Stimulated activated effector memory CD8-positive, alpha-beta T cell treated with anti-CD3 and anti-CD28 coated beads, Interleukin-12 subunit alpha, Interleukin-12 subunit beta, amount 100 ng/mL, for 72 hours (primary cell): ENCODE measurements at regions not wholly inside any gene's neighbourhood (a gene's known extent, or its start where the extent isn't known, plus 50 kb on each side); places are given as distances from the start of the nearest gene placed in this dataset.
"Not testable (repeated sequence)": the region's sequence is repeated elsewhere in the genome, so short reads cannot be mapped to it uniquely, and the experiment has no call there.

Experiments used
- ATAC-seq: fragments of 150-1000 bp; cut with Tn5 transposase; 2 replicates; pipeline ENCODE4 v1.10.0; 2021
- DNase-seq, 2 donors: peaks; one replicate each; pipeline ENCODE4 v3.0.0; 2021 to 2022; ENCODE audit warnings: low spot score in 2 of 2
- H3K27ac Mint-ChIP-seq: one replicate; pipeline ENCODE4 v1.8.0; 2022; ENCODE audit warnings: mild to moderate bottlenecking, mixed read lengths
- H3K36me3 Mint-ChIP-seq: one replicate; pipeline ENCODE4 v1.8.0; 2022; ENCODE audit warnings: mild to moderate bottlenecking, mixed read lengths
- H3K4me1 Mint-ChIP-seq: one replicate; pipeline ENCODE4 v1.8.0; 2022; ENCODE audit warnings: mixed read lengths
- H3K4me3 Mint-ChIP-seq: one replicate; pipeline ENCODE4 v1.8.0; 2022; ENCODE audit warnings: mild to moderate bottlenecking, mixed read lengths
- H3K9me3 Mint-ChIP-seq: one replicate; pipeline ENCODE4 v1.8.0; 2022; ENCODE audit warnings: mixed read lengths

GRCh38 chr2:234256516-234256915 is 206.0 kb downstream of the SPP2 start:
- H3K4me1 Mint-ChIP-seq = peaks cover 9% of the 10 kb centered on the region
- H3K9me3 Mint-ChIP-seq = no peaks in the 10 kb centered on the region
- DNase-seq = no peak
- H3K36me3 Mint-ChIP-seq = no peaks in the 10 kb centered on the region
- no peak for ATAC-seq
- no peak overlapping the region for H3K27ac Mint-ChIP-seq
- H3K4me3 Mint-ChIP-seq = no peak overlapping the region

- H3K36me3 Mint-ChIP-seq = no peaks in the 10 kb centered on the region
- peak overlapping the region; percentile 41 for H3K27ac Mint-ChIP-seq
- no peaks in the 10 kb centered on the region for H3K9me3 Mint-ChIP-seq
- peaks cover 9% of the 10 kb centered on the region for H3K4me1 Mint-ChIP-seq
- DNase-seq = no peak
- no peak overlapping the region for H3K4me3 Mint-ChIP-seq
- no peak for ATAC-seq
Measured at GRCh38 chr2:234254783-234255521, 204.4 kb downstream of the SPP2 start.

- Mint-ChIP-seq H3K4me1 (peaks cover 2% of the 10 kb centered on the region), H3K4me3 (no peak overlapping the region), H3K36me3 (no peaks in the 10 kb centered on the region), H3K9me3 (no peaks in the 10 kb centered on the region), H3K27ac (peak overlapping the region; percentile 26)
- ATAC-seq = no peak
- no peak for DNase-seq
Measured at GRCh38 chr2:234252772-234253171, 202.3 kb downstream of the SPP2 start.

- ATAC-seq (no peak), DNase-seq (no peak)
- Mint-ChIP-seq H3K27ac (no peak overlapping the region), H3K4me3 (no peak overlapping the region), H3K9me3 (no peaks in the 10 kb centered on the region), H3K4me1 (no peaks in the 10 kb centered on the region), H3K36me3 (no peaks in the 10 kb centered on the region)
Measured at GRCh38 chr2:234251326-234252271, 201.1 kb downstream of the SPP2 start.

- Mint-ChIP-seq H3K9me3 (no peaks in the 10 kb centered on the region), H3K4me1 (no peaks in the 10 kb centered on the region), H3K27ac (no peak overlapping the region), H3K36me3 (no peaks in the 10 kb centered on the region), H3K4me3 (no peak overlapping the region)
- DNase-seq (no peak), ATAC-seq (no peak)
Measured at GRCh38 chr2:234250926-234251325, 200.4 kb downstream of the SPP2 start.

- H3K36me3 Mint-ChIP-seq = no peaks in the 10 kb centered on the region
- DNase-seq (no peak), ATAC-seq (no peak)
- H3K4me3 Mint-ChIP-seq = no peak overlapping the region
- H3K4me1 Mint-ChIP-seq = no peaks in the 10 kb centered on the region
- no peaks in the 10 kb centered on the region for H3K9me3 Mint-ChIP-seq
- no peak overlapping the region for H3K27ac Mint-ChIP-seq
Measured at GRCh38 chr2:234249873-234250272, 199.4 kb downstream of the SPP2 start.

- no peak for DNase-seq
- no peaks in the 10 kb centered on the region for H3K9me3 Mint-ChIP-seq
- ATAC-seq = no peak
Measured at GRCh38 chr2:234249034-234249735, 198.7 kb downstream of the SPP2 start.

GRCh38 chr2:234248213-234248710 is 197.8 kb downstream of the SPP2 start:
- H3K4me3 Mint-ChIP-seq, H3K9me3 Mint-ChIP-seq, H3K36me3 Mint-ChIP-seq, H3K27ac Mint-ChIP-seq, H3K4me1 Mint-ChIP-seq, ATAC-seq, DNase-seq: not testable (repeated sequence)

More at GRCh38 chr2:234249034-234249735, 198.7 kb downstream of the SPP2 start:
- Mint-ChIP-seq H3K4me3 (no peak overlapping the region), H3K4me1 (no peaks in the 10 kb centered on the region), H3K36me3 (no peaks in the 10 kb centered on the region), H3K27ac (no peak overlapping the region)

GRCh38 chr2:234247453-234248180 is 197.1 kb downstream of the SPP2 start:
- Mint-ChIP-seq H3K4me3 (no peak overlapping the region), H3K9me3 (no peaks in the 10 kb centered on the region), H3K27ac (no peak overlapping the region), H3K4me1 (peaks cover 6% of the 10 kb centered on the region), H3K36me3 (no peaks in the 10 kb centered on the region)
- ATAC-seq (no peak), DNase-seq (no peak)

GRCh38 chr2:234245945-234246344 is 195.4 kb downstream of the SPP2 start:
- ATAC-seq (no peak), DNase-seq (no peak)
- H3K9me3 Mint-ChIP-seq = no peaks in the 10 kb centered on the region
- no peak overlapping the region for H3K27ac Mint-ChIP-seq
- H3K36me3 Mint-ChIP-seq = no peaks in the 10 kb centered on the region
- peaks cover 6% of the 10 kb centered on the region for H3K4me1 Mint-ChIP-seq
- no peak overlapping the region for H3K4me3 Mint-ChIP-seq

GRCh38 chr2:234243871-234244565 is 193.5 kb downstream of the SPP2 start:
- Mint-ChIP-seq H3K27ac (peak overlapping the region; percentile 82), H3K4me3 (peak overlapping the region; percentile 57), H3K36me3 (no peaks in the 10 kb centered on the region), H3K4me1 (peaks cover 6% of the 10 kb centered on the region), H3K9me3 (no peaks in the 10 kb centered on the region)
- ATAC-seq (no peak), DNase-seq (no peak)

GRCh38 chr2:234242459-234242836 is 191.9 kb downstream of the SPP2 start:
- H3K9me3 Mint-ChIP-seq = no peaks in the 10 kb centered on the region
- H3K36me3 Mint-ChIP-seq = no peaks in the 10 kb centered on the region
- ATAC-seq = no peak
- H3K4me1 Mint-ChIP-seq = peaks cover 6% of the 10 kb centered on the region
- no peak overlapping the region for H3K27ac Mint-ChIP-seq
- H3K4me3 Mint-ChIP-seq = no peak overlapping the region
- no peak for DNase-seq

GRCh38 chr2:234241656-234242458 is 191.4 kb downstream of the SPP2 start:
- DNase-seq = no peak
- Mint-ChIP-seq H3K4me1 (peaks cover 6% of the 10 kb centered on the region), H3K9me3 (no peaks in the 10 kb centered on the region), H3K4me3 (no peak overlapping the region), H3K36me3 (no peaks in the 10 kb centered on the region), H3K27ac (no peak overlapping the region)
- ATAC-seq = no peak

GRCh38 chr2:234240917-234241316 is 190.4 kb downstream of the SPP2 start:
- Mint-ChIP-seq H3K4me3 (no peak overlapping the region), H3K4me1 (peaks cover 6% of the 10 kb centered on the region), H3K27ac (no peak overlapping the region), H3K36me3 (no peaks in the 10 kb centered on the region), H3K9me3 (no peaks in the 10 kb centered on the region)
- no peak for ATAC-seq
- DNase-seq = no peak
